ENCODE measurements at regions not wholly inside any gene's neighbourhood (a gene's known extent, or its start where the extent isn't known, plus 50 kb on each side); places are given as distances from the start of the nearest gene placed in this dataset.
"Not testable (repeated sequence)": the region's sequence is repeated elsewhere in the genome, so short reads cannot be mapped to it uniquely, and the experiment has no call there.

DNA sequence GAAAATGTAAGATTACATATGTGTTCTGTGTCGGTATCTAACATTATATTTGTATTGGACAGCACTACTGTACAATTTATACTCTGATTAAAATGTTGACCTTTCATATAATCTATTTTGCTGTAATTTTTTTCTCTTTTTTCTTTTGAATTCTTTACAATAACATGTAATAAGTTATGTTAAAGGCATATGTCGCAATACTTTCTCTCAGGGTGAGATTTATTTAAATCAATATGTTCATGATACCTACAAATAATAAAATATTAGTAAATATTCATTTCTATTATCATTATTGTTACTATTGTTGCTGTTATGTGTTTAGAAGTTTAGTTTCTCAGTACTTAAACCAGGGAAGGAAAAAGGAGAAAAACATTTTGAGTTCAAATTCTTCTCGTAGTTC lies 807.4 kb downstream of the STIM2 start:
- no peak for DNase-seq

- DNase-seq, result no peak
These were observed 817.4 kb downstream of the STIM2 start for GRCh38 chr4:27678027-27678426.

- peak; percentile 60 for DNase-seq
These were observed 824.0 kb downstream of the STIM2 start for GRCh38 chr4:27684610-27685011.

GRCh38 chr4:27685091-27685490 lies 824.5 kb downstream of the STIM2 start:
- no peak for DNase-seq

DNA sequence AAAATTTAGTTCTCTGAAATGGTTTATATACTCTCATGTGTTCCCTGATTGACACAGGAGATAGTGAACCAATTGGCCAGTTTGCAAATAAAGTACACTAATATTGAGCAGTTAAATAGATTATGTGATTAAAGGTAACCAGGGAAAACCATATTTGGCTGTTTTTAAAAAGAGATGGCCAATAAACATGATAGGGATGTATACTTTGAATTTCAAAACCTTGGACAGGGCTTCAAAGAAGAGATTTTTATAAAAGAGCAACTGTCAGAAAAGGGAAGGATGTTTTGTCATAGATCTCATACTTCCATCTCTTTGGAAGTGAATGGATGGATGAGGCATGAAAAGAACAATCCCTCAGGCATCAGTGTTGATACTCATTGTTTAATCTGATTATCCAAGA lies 825.3 kb downstream of the STIM2 start:
- DNase-seq, result no peak

DNA sequence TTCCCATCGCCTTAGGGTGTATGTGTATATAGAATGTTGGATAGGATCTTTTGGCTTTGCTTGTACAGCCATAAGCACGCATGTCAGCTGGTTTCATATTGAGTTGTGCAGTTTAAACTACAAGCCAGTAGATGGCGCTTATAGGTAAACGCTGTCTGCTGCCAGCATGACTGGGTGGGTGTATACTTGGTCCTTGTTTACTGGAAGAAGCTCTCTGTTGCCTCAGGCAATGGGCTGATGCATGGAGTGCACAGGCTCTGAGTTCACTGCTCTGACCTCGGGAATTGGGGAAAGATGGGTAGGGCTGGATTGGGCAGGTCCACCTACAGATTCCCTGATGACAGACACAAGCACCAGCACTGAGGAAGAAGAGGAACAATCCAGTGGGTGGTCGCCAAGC lies 831.5 kb downstream of the STIM2 start:
- DNase-seq, result peak; percentile 53

- DNase-seq, result no peak
These were observed 832.4 kb downstream of the STIM2 start for GRCh38 chr4:27692868-27693634.

DNA sequence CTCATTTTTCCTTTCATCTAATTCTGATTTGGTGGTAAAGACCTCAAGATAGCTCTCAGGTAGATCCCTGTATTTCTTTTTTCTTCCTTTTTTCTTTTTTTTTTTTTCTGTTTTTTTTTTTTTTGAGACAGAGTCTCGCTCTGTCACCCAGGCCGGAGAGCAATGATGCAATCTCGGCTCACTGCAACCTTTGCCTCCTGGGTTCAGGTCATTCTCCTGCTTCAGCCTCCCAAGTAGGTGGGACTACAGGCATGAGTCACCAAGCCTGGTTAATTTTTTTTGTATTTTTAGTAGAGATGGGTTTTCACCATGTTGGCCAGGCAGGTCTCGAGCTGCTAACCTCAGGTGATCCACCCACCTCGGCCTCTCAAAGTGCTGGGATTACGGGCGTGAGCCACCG lies 835.6 kb downstream of the STIM2 start:
- not testable (repeated sequence) for DNase-seq

GRCh38 chr4:27701606-27702005 lies 841.0 kb downstream of the STIM2 start:
- peak; percentile 38 for DNase-seq

GRCh38 chr4:27702730-27703431 lies 842.2 kb downstream of the STIM2 start:
- DNase-seq, result peak; percentile 29

DNA sequence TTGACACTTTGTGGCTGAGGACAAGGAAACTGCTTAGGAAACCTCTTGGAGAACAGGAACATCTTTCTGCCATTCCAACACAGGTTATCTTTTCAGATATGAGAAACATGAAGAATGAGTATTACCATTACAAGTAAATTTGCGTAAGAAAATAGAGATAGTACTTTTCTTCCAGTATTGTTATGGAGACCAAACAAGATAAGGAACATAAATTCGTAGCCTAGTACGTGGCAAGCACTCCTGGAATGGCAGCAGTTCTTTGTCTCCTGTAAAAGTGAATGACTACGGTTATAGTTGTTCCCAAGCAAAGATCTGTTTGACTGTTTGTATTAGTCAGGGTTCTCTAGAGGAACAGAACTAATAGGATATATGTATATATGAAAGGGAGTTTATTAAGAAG lies 843.1 kb downstream of the STIM2 start:
- no peak for DNase-seq

GRCh38 chr4:27711041-27711440 lies 850.4 kb downstream of the STIM2 start:
- no peak for DNase-seq

DNA sequence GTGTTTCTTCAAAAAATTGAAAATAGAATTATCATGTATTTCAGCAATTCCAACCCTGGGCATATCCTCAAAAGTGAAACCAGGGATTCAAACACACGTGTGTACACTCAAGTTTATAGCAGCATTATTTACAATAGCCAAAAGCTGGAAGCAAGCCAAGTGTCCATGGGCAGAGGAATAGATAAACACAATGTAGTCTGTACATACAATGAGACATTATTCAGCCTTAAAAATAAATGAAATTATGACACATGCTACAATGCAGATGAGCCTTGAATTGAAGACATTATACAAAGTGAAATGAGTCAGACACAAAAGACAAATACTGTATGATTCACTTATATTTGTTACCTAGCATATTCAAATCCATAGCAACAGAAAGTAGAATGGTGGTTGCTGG lies 853.4 kb downstream of the STIM2 start:
- peak; percentile 1 for DNase-seq

GRCh38 chr4:27716693-27717430 lies 856.2 kb downstream of the STIM2 start:
- DNase-seq, result no peak

- no peak for DNase-seq
These were observed 856.8 kb downstream of the STIM2 start for GRCh38 chr4:27717431-27717755.

DNA sequence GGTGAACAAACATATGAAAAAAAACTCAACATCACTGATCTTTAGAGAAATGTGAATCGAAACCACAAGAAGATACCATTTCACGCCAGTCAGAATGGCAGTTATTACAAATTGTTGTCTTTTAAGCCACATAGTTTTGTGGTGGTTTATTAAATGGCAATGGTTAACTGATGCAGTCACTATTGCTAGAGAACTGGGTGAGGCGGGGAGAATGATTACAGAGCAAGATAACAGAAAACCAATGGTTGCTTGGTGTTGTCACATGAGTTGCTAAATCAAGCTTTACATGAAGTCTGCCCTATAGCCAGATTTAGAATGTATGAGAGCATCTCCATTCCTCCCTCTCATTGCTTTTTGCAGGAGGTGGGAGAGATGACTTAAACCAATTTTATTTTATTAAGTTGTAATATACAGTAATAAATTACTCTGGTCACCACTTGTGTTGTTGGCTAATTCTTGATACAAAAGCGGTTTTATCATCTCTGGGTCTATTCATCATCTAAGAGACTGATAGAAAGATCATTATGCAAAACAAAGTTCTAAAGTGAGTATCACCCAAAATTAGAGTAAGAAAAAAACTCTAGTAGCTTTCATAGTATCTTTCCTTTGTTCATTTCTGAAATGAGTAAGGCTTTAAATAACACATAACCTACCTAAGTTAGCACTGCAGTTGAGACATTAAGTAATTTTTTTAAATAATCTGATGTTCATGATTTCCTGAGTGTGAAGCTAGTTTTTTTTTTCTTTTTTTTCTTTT lies 859.5 kb downstream of the STIM2 start:
- DNase-seq, result peak; percentile 1

GRCh38 chr4:27721193-27721592 lies 860.6 kb downstream of the STIM2 start:
- DNase-seq, result no peak

GRCh38 chr4:27728892-27729291 lies 868.3 kb downstream of the STIM2 start:
- DNase-seq, result no peak

GRCh38 chr4:27742816-27743215 lies 882.2 kb downstream of the STIM2 start:
- DNase-seq, result no peak

DNA sequence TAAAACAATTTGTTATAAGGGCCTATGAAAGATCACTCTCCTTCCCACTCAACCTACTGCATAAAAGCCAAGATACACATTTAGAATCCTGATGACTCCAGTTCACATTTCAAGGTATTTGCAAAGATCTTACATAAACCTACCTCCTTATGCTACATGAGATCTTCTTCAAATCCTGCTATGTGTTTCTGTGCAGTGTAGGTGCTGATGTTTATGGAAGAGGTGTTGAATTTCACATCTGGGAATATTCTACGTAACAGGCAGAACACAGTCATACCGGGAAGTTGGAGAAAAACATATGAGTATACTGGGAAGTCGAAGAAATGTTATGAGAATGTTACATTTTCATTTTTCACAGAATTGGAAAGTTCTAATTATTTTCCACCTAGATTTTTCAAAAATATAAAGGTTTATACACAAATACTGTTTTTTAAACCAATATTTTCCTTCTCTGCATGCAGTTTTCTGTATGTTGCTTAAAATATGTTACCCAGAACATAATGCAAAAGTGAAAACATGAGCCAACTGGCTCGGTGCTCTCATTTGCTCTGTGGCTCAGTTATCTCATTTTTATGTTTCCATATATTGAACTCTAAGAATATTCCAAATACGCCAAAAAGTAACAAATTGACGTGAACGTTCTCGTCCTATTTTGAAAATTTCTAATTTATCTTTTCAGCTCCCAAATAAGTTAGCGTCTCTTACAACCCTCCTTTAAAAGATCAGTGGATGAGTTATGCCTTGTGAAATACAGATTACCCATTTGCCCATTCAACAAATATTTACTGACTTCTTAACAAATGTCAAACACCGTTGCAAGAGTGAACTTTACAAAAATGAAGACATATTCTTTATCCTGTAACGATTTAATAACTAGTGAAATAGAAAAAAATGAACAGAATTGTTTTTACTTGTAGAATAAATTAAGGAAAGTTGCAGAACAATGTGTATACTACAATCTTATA lies 899.3 kb downstream of the STIM2 start:
- DNase-seq, result peak; percentile 8

- no peak for DNase-seq
These were observed 903.3 kb downstream of the STIM2 start for GRCh38 chr4:27763830-27764525.

- no peak for DNase-seq
These were observed 903.8 kb downstream of the STIM2 start for GRCh38 chr4:27764526-27764837.
